ENCODE measurements at regions not wholly inside any gene's neighbourhood (a gene's known extent, or its start where the extent isn't known, plus 50 kb on each side); places are given as distances from the start of the nearest gene placed in this dataset. TPM values are rescaled to one million over a fixed set of nuclear protein-coding genes. Genes with fewer than 3 reads are reported as not detected.

Small RNA genes in the stretch of these regions (small RNA-seq; reads per million reads assigned to genes)
- gene AC096644.2, result not detected
